Left lobe of liver (tissue), 2 donors: ENCODE measurements at regions not wholly inside any gene's neighbourhood (a gene's known extent, or its start where the extent isn't known, plus 50 kb on each side); places are given as distances from the start of the nearest gene placed in this dataset.

Experiments
- ATAC-seq: fragments of 200-7000 bp; cut with Tn5 transposase; one replicate; pipeline ENCODE4 v1.9.1; 2020; ENCODE audit warnings: mild to moderate bottlenecking, moderate library complexity
- DNase-seq: peaks from one replicate; pipeline ENCODE4 v3.0.0-alpha.2; 2020; ENCODE audit warnings: low spot score
- donor health status: DM: no; HTN: no; CAD: no; lungs with moderate emphysema.
- donor health status: DM: no; HTN: yes; CAD: no.

DNA sequence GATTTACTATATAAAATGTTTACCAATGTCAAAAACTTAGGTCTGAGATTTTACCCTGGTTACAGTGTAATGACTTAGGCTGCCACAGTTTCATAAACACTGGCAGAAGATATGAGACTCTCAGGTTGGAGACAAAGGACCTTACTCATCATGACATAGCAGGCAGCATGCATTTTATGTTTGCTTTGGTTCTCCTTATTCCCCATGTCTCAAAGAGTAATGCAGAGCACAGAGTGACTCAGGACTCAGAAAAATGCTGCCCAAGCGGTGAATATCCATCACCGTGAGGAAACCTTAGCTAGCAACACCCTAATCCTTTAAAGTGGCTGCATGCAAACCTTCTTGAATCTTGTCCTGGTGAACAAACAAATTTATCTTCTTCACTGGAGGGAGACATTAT is 112.1 kb upstream of the EYS start:
- DNase-seq = no peak
- ATAC-seq = no peak

GRCh38 chr6:65818576-65818975 is 111.5 kb upstream of the EYS start:
- no peak for ATAC-seq
- DNase-seq = no peak

DNA sequence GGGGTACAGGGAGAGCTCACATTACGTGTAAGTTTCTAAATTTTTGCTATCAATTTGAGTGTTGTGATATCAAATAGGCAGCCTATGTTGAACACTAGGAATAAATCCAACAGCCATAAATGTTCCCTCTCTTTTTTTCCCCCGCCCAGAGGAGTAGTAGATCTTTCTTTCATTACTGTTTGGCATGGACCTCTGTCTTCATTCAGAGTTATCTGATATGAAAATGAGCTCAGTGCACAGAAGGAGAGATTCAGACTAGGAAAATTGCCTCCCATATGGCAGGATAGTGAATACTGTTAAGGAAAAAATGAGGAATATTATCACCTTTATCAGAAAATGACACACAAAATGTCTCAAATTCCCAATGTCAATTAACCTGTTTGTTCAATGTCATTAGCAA is 110.0 kb upstream of the EYS start:
- DNase-seq (no peak), ATAC-seq (no peak)

DNA sequence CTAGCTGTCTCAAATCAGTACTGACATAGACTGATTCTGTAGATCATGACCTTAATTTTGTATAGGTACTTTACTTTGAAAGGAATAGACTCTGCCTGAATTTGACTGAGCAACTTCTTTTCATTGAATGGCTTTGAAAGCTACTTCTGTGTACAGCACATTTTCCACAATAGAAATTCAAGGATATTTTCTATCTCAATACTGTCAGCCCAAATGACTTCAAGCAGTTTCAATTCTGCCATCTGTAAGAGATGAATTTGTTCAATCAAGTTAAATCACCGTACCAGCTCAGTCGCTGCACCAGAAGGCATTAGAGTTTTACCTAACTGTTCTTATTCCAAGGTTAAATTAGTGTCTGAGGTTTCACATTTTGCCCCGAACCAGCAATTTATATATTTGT is 107.0 kb upstream of the EYS start:
- no peak for ATAC-seq

DNA sequence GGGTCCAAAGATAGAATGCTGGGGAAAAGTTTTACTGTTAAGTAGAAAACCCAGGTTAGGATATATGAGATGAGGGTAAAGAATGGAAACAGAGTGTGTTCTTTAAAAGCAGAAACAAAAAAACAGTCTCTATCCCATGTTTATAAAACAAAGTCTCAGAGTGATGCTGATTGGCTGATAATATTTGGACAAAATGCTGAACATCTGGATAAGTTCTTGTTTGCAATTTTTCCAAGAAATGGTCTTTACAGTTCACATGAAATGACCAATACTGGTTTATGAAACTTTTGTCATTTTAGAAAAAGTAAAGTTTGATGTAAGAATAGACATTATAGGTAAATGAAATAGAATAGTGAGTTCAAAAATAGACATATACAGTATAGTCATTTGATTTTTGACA is 96.2 kb upstream of the EYS start:
- ATAC-seq (no peak), DNase-seq (no peak)

More for the DNA sequence above, 107.0 kb upstream of the EYS start:
- no peak for DNase-seq

DNA sequence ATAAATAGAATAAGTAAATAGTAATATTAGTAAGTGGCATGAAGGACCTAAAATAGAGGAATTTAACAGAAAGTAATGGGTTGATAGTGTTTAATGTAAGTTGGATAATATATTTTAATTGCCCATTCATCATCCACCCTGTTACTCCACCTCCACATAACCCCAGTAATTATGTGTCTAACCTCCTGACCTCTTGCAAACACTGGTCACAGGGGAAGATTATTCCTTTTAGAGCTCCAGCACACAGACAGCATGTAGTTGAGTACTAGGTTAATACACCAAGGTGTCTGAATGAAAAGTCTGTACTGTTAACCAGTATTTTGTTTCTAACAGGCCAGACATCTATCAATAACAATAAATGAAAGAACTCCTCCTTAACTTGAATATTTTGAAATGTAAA is 92.4 kb upstream of the EYS start:
- ATAC-seq = no peak
- no peak for DNase-seq

DNA sequence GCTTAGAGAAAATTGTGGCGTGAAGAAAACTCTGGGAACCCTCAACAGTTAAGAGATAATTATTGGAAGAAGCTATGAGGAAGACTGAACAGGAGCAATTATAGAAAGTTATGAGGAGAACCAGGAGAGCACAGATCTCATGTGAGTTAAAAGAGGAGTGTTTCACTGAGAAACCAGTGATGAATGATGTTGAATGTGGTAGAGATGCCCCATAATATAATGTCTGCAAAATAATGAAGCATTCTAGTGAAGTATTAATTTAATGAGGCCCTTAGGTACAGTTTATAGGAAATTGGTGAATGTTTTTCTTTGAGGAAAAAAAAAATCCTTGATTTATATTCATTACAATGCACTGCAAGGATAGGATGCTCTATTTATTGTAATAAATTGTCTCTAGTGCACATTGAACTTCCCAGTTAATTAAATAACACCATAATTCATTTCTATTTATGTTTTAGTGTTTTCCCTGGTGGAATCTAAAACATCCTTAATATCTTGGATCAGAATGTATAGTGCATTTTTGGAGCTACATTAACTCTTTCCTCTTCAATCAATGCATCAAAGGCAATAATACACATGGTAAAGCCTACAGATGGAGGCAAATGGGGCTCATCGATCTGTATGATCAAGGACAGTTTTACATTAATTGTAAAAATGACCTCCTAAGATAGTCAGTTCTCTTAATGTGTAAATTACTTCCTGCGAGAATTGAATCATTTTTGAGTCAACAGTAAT is 91.4 kb upstream of the EYS start:
- ATAC-seq = no peak
- no peak for DNase-seq

DNA sequence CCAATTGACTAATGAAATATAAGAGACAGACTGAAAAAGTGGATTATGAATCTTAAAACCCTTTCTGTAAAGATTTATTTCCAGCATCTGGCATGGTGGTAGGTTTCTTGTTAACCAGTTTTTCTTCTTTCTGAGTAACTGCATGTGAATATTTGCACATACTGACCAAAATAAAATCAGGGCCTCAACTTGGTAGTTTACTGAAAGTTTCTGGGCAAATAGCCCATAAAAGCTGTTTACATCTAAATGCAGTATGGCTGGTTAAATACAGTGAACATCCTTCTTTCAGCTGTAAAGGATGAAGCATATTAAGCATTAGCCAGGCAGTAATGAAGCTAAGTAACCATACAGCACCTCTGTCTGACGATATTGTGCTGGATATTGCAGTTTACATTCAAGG is 83.6 kb upstream of the EYS start:
- DNase-seq (no peak), ATAC-seq (no peak)

GRCh38 chr6:65787787-65788186 is 80.8 kb upstream of the EYS start:
- no peak for ATAC-seq

DNA sequence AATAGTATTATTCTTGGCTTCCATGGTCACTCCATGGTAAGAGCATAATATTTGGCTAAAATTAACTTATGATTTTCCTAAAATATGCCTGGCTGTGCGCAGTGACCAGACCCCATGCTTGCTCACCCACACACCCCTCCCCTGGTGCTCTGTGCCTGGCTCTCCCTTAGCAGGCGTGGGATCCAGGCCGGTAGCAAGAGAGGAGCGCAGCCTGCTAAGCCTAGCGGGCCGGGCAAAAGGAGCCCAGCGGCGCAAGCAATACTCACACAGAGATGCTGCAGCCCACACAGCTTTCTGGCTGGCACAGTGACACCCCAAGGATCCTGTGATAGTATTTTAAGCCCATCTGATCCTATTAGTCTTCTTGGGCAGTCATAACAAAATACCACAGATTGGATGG is 79.8 kb upstream of the EYS start:
- DNase-seq (no peak), ATAC-seq (no peak)

More at GRCh38 chr6:65787787-65788186, 80.8 kb upstream of the EYS start:
- no peak for DNase-seq

DNA sequence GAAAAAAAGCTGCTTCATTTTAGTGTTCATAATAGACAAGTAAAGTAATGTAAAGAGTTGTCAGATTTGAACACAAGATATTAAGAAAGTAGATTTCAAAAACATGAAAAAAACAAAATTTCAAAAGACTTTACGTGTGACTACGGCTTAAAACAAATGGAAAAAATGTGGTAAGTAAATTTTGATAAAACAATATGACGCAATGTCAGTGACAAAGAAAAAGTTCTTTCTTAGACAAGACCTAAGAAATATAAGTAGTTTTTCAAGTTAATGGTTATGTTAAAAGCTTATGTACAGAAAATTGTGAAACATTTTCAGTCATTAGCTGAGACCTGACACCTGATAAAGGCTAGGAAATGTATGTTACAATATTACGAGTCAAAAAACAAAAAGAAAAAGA is 73.7 kb upstream of the EYS start:
- ATAC-seq (no peak), DNase-seq (no peak)

DNA sequence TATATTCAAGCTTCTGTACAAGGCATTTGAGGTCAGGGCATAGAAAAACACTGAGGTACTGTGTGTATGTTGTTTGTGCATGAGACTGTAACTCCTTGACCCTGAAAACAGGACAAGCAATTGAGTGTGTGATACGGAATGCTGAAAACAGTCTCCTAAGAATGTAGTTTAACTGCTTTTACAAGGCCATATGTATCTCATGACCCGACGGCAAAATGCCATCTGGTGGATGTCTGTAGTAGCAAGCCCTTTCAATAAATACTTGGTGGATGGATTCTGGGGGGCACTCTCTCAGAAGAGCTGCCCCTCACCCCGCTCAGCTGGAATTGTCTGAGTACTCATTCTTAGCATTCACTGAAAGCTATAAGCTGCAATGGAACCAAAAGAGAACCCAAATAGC is 69.3 kb upstream of the EYS start:
- ATAC-seq (no peak), DNase-seq (no peak)

DNA sequence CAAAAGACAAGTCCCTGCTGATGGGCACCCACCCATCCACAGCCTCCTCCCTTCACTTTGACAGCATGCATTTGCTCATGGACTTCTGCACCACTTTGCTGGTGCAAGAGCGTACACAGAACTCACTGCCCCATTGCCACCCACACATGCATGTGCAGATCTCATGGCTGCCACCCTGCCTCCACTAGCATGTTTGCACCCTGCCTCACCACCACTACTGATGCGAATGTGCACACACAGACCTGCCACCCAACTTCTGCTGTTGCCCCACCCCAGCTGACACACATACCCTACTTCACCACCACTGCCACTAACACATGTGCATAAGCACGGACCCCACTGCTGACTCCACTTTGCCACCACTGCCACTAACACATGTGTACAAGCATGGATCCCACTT is 64.9 kb upstream of the EYS start:
- ATAC-seq (no peak), DNase-seq (no peak)

DNA sequence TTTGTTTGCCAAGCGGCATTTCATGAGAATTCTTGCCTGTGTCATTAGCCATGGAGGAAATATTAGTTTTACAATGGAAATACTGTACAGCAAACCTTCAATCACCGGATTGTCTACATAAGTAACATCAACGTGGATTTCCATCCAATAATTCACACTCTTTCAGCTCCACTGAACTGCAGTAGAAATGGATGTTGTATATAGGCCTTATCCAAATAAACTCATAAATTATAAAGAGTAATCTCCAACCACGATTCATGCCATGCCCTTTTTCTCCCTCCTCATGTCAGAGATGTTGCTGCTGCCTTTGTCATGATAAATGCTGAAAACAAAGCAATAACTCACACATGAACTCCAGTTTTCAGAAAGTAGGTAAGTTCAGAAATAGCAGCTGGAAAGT is 54.9 kb upstream of the EYS start:
- ATAC-seq (no peak), DNase-seq (no peak)

DNA sequence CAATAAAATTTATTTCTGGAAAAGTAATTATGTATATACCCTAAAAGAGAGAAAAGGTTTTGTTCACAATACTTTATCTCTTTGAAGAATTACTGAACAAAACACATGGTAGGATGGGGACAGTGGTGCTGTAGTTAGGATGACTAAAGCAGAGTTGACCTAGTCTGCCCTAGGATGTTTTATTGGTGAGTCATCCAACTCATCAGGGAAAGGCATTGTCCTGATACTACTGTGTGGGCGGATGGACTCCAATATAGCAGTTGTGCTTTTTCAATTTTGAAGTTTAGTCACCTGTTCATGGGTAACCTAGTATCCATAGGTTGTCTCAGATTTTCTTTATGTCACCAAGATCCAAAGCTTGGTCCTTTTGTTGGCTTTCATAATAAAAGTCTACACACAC is 53.3 kb upstream of the EYS start:
- ATAC-seq (no peak), DNase-seq (no peak)
